ENCODE measurements at regions not wholly inside any gene's neighbourhood (a gene's known extent, or its start where the extent isn't known, plus 50 kb on each side); places are given as distances from the start of the nearest gene placed in this dataset.

DNA sequence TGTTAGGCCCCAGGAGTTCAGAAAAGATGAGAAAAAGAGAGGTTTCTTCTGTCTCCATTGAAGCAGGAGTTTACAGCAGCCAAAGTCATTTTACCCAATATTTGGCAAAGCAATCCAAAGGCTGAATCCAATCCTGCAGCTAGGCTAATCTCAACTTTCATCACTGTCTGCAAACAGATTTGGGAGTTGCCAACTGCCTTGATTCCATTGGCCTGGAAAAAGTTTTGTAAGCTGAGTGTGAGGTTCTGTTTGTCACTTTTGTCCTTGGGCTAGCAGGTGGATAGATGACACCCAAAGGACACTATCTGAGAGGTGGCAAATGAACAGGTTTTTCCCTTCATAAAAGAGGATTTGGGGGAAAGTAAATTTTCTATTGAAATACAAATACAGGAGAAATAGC is 56.6 kb upstream of the SETBP1 start:
- H3K27me3 ChIP-seq (ENCODE audit: control insufficient read depth, extremely low read depth, insufficient read depth, low read length), result no peaks in the 10 kb centered on the region
- no peaks in the 10 kb centered on the region for H3K36me3 ChIP-seq (ENCODE audit: control insufficient read depth in 2 of 2, extremely low read depth in 1 of 2, insufficient read depth in 2 of 2, low read length in 2 of 2)
- DNase-seq (ENCODE audit: low read depth, low spot score), result no peak
- no peaks in the 10 kb centered on the region for H3K79me2 ChIP-seq (ENCODE audit: control insufficient read depth, insufficient read depth, low read length)
- dilution Hi-C loops (cut with MboI; ENCODE audit: extremely low pct_ligation_motif_present, low sequenced_read_pairs), result no loop called here
- no peak overlapping the region for H3K27ac ChIP-seq (ENCODE audit: control insufficient read depth, insufficient read depth, low read length)
- TF ChIP-seq EZH2 (IDR thresholded peaks at IDR 0.05; ENCODE audit: low read length), result no peak
- TF ChIP-seq, protein P1, sequence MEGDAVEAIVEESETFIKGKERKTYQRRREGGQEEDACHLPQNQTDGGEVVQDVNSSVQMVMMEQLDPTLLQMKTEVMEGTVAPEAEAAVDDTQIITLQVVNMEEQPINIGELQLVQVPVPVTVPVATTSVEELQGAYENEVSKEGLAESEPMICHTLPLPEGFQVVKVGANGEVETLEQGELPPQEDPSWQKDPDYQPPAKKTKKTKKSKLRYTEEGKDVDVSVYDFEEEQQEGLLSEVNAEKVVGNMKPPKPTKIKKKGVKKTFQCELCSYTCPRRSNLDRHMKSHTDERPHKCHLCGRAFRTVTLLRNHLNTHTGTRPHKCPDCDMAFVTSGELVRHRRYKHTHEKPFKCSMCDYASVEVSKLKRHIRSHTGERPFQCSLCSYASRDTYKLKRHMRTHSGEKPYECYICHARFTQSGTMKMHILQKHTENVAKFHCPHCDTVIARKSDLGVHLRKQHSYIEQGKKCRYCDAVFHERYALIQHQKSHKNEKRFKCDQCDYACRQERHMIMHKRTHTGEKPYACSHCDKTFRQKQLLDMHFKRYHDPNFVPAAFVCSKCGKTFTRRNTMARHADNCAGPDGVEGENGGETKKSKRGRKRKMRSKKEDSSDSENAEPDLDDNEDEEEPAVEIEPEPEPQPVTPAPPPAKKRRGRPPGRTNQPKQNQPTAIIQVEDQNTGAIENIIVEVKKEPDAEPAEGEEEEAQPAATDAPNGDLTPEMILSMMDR (optimal IDR thresholded peaks at IDR 0.05 in 1 of 3, IDR thresholded peaks at IDR 0.05 in 1 of 3, conservative IDR thresholded peaks at IDR 0.05 in 1 of 3; ENCODE audit: extremely low read depth in 1 of 3, insufficient read depth in 2 of 3, low read length in 3 of 3), result no peak
- H3K9me3 ChIP-seq (ENCODE audit: control insufficient read depth, low read depth, low read length), result no peaks in the 10 kb centered on the region
- H2AFZ ChIP-seq (ENCODE audit: control insufficient read depth, low read length), result no peak overlapping the region
- H3K4me1 ChIP-seq (ENCODE audit: control insufficient read depth, extremely low read depth, insufficient read depth, low read length), result peaks cover 9% of the 10 kb centered on the region
- H4K20me1 ChIP-seq (ENCODE audit: control insufficient read depth, extremely low read depth, insufficient read depth, low read length), result no peaks in the 10 kb centered on the region
- no peak for FAIRE-seq
- H3K4me3 ChIP-seq (ENCODE audit: control insufficient read depth in 2 of 3, extremely low read depth in 1 of 3, insufficient read depth in 2 of 3, low read depth in 1 of 3, low read length in 3 of 3), result no peak overlapping the region
- no peak overlapping the region for H3K9ac ChIP-seq (ENCODE audit: control insufficient read depth, extremely low read depth, insufficient read depth, low read length)
- H3K9me1 ChIP-seq (ENCODE audit: control insufficient read depth, extremely low read depth, insufficient read depth, low read length), result no peaks in the 10 kb centered on the region
- no peak overlapping the region for H3K4me2 ChIP-seq (ENCODE audit: control insufficient read depth, extremely low read depth, insufficient read depth, low read depth, low read length)

DNA sequence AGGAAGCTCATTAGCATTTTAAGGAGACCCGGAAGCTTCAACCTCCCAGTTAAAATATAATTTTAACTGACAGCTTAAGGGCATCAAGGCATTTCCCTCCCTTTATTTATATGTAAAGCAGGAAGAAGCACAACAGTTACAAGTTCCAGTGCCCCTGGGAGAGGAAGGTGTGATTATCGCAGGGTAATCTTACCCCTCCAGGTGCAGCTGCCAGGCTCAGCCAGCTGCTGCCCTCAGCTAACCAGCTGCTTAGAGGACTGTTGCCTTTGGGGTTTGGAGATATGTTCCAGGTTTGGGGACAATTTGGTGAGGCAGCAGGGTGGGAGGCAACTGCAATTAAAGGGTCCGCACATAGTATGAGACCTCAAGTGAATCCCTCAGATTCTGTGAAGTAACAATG is 55.3 kb upstream of the SETBP1 start:
- Histone ChIP-seq H3K27ac (ENCODE audit: control insufficient read depth, insufficient read depth, low read length) (no peak overlapping the region), H3K9me3 (ENCODE audit: control insufficient read depth, low read depth, low read length) (no peaks in the 10 kb centered on the region), H3K9me1 (ENCODE audit: control insufficient read depth, extremely low read depth, insufficient read depth, low read length) (no peaks in the 10 kb centered on the region), H3K79me2 (ENCODE audit: control insufficient read depth, insufficient read depth, low read length) (no peaks in the 10 kb centered on the region), H3K4me1 (ENCODE audit: control insufficient read depth, extremely low read depth, insufficient read depth, low read length) (peaks cover 9% of the 10 kb centered on the region), H3K27me3 (ENCODE audit: control insufficient read depth, extremely low read depth, insufficient read depth, low read length) (no peaks in the 10 kb centered on the region), H4K20me1 (ENCODE audit: control insufficient read depth, extremely low read depth, insufficient read depth, low read length) (no peaks in the 10 kb centered on the region), H3K4me2 (ENCODE audit: control insufficient read depth, extremely low read depth, insufficient read depth, low read depth, low read length) (no peak overlapping the region), H2AFZ (ENCODE audit: control insufficient read depth, low read length) (peak overlapping the region; percentile 68), H3K9ac (ENCODE audit: control insufficient read depth, extremely low read depth, insufficient read depth, low read length) (no peak overlapping the region), H3K36me3 (ENCODE audit: control insufficient read depth in 2 of 2, extremely low read depth in 1 of 2, insufficient read depth in 2 of 2, low read length in 2 of 2) (no peaks in the 10 kb centered on the region), H3K4me3 (ENCODE audit: control insufficient read depth in 2 of 3, extremely low read depth in 1 of 3, insufficient read depth in 2 of 3, low read depth in 1 of 3, low read length in 3 of 3) (no peak overlapping the region)
- FAIRE-seq (no peak), DNase-seq (ENCODE audit: low read depth, low spot score) (no peak)
- dilution Hi-C loops (cut with MboI; ENCODE audit: extremely low pct_ligation_motif_present, low sequenced_read_pairs), result no loop called here
- TF ChIP-seq, protein P1 (optimal IDR thresholded peaks at IDR 0.05 in 1 of 3, IDR thresholded peaks at IDR 0.05 in 1 of 3, conservative IDR thresholded peaks at IDR 0.05 in 1 of 3; ENCODE audit: extremely low read depth in 1 of 3, insufficient read depth in 2 of 3, low read length in 3 of 3), result no peak
- no peak for TF ChIP-seq EZH2 (IDR thresholded peaks at IDR 0.05; ENCODE audit: low read length)

All from keratinocyte (primary cell).